ENCODE measurements at regions not wholly inside any gene's neighbourhood (a gene's known extent, or its start where the extent isn't known, plus 50 kb on each side); places are given as distances from the start of the nearest gene placed in this dataset.

- TF ChIP-seq CTCF (IDR thresholded peaks at IDR 0.05; ENCODE audit: insufficient read depth, low read length, poor library complexity, severe bottlenecking) (no peak), EZH2phosphoT487 (conservative IDR thresholded peaks at IDR 0.05; ENCODE audit: low read length) (no peak)
Measured at GRCh38 chr11:104443387-104443786, 279.4 kb upstream of the PDGFD start.

Data from SU-DHL-6 (cell line).